ENCODE measurements at regions not wholly inside any gene's neighbourhood (a gene's known extent, or its start where the extent isn't known, plus 50 kb on each side); places are given as distances from the start of the nearest gene placed in this dataset.

DNA sequence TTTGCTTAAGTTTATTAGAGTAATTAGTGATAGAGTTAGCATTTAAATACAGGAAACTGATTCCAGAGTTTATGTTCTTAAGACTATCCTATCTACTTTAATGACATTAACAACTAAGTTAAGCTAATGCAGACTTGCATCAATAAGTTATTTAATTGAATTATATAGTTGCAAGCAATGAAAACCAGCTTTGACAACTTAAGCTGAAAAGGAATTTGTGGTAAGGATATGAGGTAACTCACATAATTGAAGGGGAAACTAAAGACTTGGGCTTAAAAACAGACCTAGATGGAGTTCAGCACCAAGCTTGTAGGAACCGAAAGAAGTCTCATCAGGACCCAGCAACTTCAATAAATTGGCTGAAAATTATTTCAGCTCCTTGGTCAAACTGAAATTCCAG is 222.3 kb downstream of the IBTK start:
- no peaks in the 10 kb centered on the region for H3K4me1 ChIP-seq (replicated peaks)
- 97% methylated on average over 1 of the region's 1 CpG for WGBS
- TF ChIP-seq POLR2A (IDR thresholded peaks at IDR 0.05) (no peak), POLR2AphosphoS5 (IDR thresholded peaks at IDR 0.05) (no peak)
- TF ChIP-seq, protein P1, sequence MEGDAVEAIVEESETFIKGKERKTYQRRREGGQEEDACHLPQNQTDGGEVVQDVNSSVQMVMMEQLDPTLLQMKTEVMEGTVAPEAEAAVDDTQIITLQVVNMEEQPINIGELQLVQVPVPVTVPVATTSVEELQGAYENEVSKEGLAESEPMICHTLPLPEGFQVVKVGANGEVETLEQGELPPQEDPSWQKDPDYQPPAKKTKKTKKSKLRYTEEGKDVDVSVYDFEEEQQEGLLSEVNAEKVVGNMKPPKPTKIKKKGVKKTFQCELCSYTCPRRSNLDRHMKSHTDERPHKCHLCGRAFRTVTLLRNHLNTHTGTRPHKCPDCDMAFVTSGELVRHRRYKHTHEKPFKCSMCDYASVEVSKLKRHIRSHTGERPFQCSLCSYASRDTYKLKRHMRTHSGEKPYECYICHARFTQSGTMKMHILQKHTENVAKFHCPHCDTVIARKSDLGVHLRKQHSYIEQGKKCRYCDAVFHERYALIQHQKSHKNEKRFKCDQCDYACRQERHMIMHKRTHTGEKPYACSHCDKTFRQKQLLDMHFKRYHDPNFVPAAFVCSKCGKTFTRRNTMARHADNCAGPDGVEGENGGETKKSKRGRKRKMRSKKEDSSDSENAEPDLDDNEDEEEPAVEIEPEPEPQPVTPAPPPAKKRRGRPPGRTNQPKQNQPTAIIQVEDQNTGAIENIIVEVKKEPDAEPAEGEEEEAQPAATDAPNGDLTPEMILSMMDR (IDR thresholded peaks at IDR 0.05) = no peak
- no peak overlapping the region for H3K27ac ChIP-seq
- intact Hi-C loops (cut with DNase I) = no loop called here
- no peaks in the 10 kb centered on the region for H3K27me3 ChIP-seq (replicated peaks; ENCODE audit: insufficient read depth)
- H3K9me3 ChIP-seq = no peaks in the 10 kb centered on the region
- H3K36me3 ChIP-seq = no peaks in the 10 kb centered on the region
- no peak overlapping the region for H3K4me3 ChIP-seq
- no peak for DNase-seq (ENCODE audit: low spot score)

DNA sequence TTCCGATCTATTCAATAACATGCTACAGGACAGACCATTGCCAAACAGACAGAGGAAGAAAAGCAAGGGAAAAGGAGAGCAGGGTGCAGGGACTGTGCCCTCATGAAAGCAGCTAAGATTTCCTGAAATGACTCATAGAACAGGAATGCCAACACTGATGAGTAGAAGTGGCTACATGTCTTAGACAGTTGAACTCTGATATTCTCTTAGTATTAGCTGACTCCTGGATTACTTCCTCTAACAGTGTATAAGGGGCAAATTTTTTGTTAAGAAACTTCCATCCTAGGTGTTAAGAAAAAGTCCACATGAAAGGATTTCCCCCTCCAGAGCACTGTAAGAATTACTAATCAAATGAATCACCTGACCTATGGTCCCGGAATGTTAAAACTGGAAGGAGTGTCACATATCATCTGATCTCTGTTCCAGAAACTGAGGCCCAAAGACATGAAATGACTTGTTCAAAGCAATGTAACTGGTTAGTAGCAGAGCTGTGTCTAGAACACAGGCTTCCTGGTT is 224.9 kb downstream of the IBTK start:
- DNase-seq (ENCODE audit: low spot score) = no peak
- intact Hi-C loops (cut with DNase I) = no loop called here
- Histone ChIP-seq H3K9me3 (no peaks in the 10 kb centered on the region), H3K4me1 (replicated peaks) (no peaks in the 10 kb centered on the region), H3K4me3 (no peak overlapping the region), H3K27ac (no peak overlapping the region), H3K36me3 (no peaks in the 10 kb centered on the region), H3K27me3 (replicated peaks; ENCODE audit: insufficient read depth) (no peaks in the 10 kb centered on the region)
- WGBS = 56% methylated on average over 2 of the region's 2 CpGs
- TF ChIP-seq, protein P1 (IDR thresholded peaks at IDR 0.05) = no peak
- TF ChIP-seq POLR2AphosphoS5 (IDR thresholded peaks at IDR 0.05) = peak; percentile 48

DNA sequence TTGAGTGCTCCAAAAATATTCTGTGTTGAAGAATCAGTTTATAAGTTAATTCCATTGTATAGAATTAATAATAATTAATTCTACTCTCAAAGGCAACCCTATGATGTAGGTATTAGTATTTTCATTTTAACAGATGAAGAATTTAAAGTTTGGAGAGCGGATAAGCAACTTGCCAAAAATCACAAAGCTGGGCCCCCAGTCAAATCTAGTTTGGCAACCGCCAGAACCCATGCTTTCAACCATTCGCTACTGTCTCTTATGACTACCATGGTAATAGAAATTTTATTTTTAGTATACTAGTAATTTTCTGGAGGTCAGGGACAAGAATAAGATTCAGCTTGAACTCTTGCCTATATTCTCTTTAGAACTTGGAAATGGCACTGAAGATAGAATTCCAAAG is 229.8 kb downstream of the IBTK start:
- WGBS = 92% methylated on average over 3 of the region's 3 CpGs

DNA sequence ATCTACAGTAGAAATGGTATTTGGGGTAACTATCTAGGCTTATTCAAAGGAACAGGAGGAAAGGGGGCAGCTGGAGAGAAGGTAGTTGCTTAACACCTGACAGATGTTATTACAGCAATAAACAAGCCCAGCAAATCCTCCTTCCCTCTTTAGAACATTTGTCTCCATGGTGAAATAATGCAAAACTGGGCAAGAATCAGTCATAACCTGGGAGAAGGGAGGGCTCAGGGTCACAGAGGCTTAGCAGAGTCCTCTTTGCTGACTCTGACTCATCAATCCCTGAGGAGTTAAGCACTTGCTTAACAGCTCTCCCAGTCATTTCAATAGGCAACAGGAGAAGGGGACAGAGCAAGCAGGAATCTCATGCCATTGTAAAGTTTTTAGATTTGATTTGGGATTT is 230.3 kb downstream of the IBTK start:
- Histone ChIP-seq H3K27ac (no peak overlapping the region), H3K4me1 (replicated peaks) (peaks cover 11% of the 10 kb centered on the region), H3K27me3 (replicated peaks; ENCODE audit: insufficient read depth) (no peaks in the 10 kb centered on the region), H3K36me3 (no peaks in the 10 kb centered on the region), H3K4me3 (no peak overlapping the region), H3K9me3 (no peaks in the 10 kb centered on the region)
- intact Hi-C loops (cut with DNase I) = loop anchor here (10.0 kb wide), 1 partner anchor 262 kb away; the partner anchor contains the start of gene TENT5A
- no peak for DNase-seq (ENCODE audit: low spot score)
- TF ChIP-seq, protein P1 (IDR thresholded peaks at IDR 0.05) = no peak
- TF ChIP-seq POLR2A (IDR thresholded peaks at IDR 0.05) = no peak
- TF ChIP-seq POLR2AphosphoS5 (IDR thresholded peaks at IDR 0.05) = no peak

More for the DNA sequence above, 229.8 kb downstream of the IBTK start:
- DNase-seq (ENCODE audit: low spot score) = no peak
- H3K36me3 ChIP-seq = no peaks in the 10 kb centered on the region
- H3K4me3 ChIP-seq = no peak overlapping the region
- H3K27ac ChIP-seq = no peak overlapping the region
- no peaks in the 10 kb centered on the region for H3K27me3 ChIP-seq (replicated peaks; ENCODE audit: insufficient read depth)
- no peaks in the 10 kb centered on the region for H3K9me3 ChIP-seq
- peaks cover 11% of the 10 kb centered on the region for H3K4me1 ChIP-seq (replicated peaks)
- TF ChIP-seq POLR2AphosphoS5 (IDR thresholded peaks at IDR 0.05) = no peak
- TF ChIP-seq, protein P1 (IDR thresholded peaks at IDR 0.05) = no peak
- no peak for TF ChIP-seq POLR2A (IDR thresholded peaks at IDR 0.05)
- intact Hi-C loops (cut with DNase I) = loop anchor here (10.0 kb wide), 1 partner anchor 263 kb away; the partner anchor contains the start of gene TENT5A

DNA sequence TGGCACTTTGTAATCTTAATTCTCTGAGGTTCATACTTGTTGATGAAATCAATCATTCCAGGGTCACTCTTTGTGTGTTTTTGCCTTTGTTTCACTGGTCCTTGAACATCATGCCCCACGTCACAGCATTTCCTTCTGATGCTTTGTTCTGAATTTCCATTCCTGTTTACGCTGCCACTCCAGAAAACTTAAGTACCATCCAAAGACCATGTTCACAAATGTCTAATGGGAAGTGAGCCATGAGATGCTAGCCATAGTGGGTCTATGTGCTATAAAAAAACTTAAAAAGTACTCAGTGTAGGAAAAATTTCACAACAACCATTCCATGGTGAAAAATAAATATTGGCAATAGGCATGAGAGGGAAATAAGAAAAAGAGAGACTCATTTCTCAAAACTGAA is 232.0 kb downstream of the IBTK start:
- Histone ChIP-seq H3K27ac (peak overlapping the region in 1 of 2 donors; percentile 17), H3K4me1 (replicated peaks) (peaks cover 11% of the 10 kb centered on the region), H3K36me3 (no peaks in the 10 kb centered on the region), H3K4me3 (no peak overlapping the region), H3K9me3 (no peaks in the 10 kb centered on the region), H3K27me3 (replicated peaks; ENCODE audit: insufficient read depth) (no peaks in the 10 kb centered on the region)
- WGBS = 75% methylated on average over 2 of the region's 2 CpGs
- TF ChIP-seq, protein P1 (IDR thresholded peaks at IDR 0.05) = no peak
- TF ChIP-seq POLR2A (IDR thresholded peaks at IDR 0.05) = no peak
- TF ChIP-seq POLR2AphosphoS5 (IDR thresholded peaks at IDR 0.05) = no peak
- DNase-seq (ENCODE audit: low spot score) = no peak
- intact Hi-C loops (cut with DNase I) = loop anchor here (10.0 kb wide), 1 partner anchor 261 kb away; the partner anchor contains the start of gene TENT5A

Data from prostate gland (tissue), 2 donors.